ENCODE measurements at regions not wholly inside any gene's neighbourhood (a gene's known extent, or its start where the extent isn't known, plus 50 kb on each side); places are given as distances from the start of the nearest gene placed in this dataset.

DNA sequence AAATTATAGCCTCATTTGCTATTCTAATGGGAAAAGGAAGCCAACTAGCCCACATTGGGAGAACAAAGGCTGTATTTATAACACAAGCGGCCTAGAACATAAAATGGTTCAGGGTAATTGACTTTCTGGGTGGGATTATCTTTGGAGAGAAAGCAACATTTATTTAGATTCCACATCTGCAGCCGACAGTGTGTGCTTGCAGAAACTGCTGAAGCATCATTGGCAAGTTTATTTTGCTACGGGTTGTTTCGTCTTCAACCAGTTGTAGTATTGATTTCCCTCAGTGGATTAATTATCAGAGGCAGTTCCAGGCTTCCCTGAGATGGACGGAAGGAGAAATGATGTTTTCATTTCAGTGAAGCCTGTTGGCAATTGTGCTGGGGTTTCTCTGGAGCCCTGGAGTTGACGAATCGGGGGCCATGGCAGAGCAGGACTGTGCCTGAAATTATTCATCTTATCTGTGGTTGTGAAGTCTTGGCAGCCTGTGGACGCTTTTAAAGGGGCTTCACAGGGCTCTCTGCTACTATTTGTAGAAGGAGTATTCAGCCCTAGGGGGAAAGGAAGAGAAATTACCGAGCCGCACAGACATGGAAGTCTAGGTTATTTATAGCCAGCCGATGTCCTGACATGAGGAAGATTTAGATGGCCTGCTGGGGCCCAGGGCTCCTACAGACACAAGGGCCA is 290.6 kb upstream of the IRX4 start:
- ChIA-PET POLR2A (no interaction called here), CTCF (no interaction called here), RAD21 (ENCODE audit: low non-redundant PET in 1 of 2, low total read pairs in 2 of 2, uncharacterized antibody in 2 of 2, unreplicated experiment in 2 of 2) (no interaction called here)
- TF ChIP-seq FOSL1 (IDR thresholded peaks at IDR 0.05; ENCODE audit: low read depth), result no peak
- no peak for TF ChIP-seq ZBTB33 (IDR thresholded peaks at IDR 0.05; ENCODE audit: extremely low read depth, insufficient replicate concordance, low read length)
- Histone ChIP-seq H3K79me2 (ENCODE audit: insufficient read depth, low read length) (no peaks in the 10 kb centered on the region), H3K27ac (ENCODE audit: low read depth, low read length) (no peak overlapping the region), H3K4me1 (ENCODE audit: control insufficient read depth in 1 of 2, insufficient read depth in 2 of 2, low read length in 2 of 2) (0 out of 4 replicates have a peak, but pooled peaks cover 0 to 3% of the 10 kb centered on the region in 2 experiments), H3K4me2 (ENCODE audit: low read length) (no peak overlapping the region), H3K4me3 (replicated peaks in 1 of 2; ENCODE audit: low read depth in 1 of 2, low read length in 2 of 2) (no peak overlapping the region), H3K9ac (ENCODE audit: low read length) (no peak overlapping the region), H3K9me3 (ENCODE audit: control insufficient read depth in 1 of 2, insufficient read depth in 1 of 2, low read depth in 1 of 2, low read length in 2 of 2) (no peaks in the 10 kb centered on the region), H4K20me1 (ENCODE audit: insufficient read depth) (no peaks in the 10 kb centered on the region), H3K36me3 (ENCODE audit: control insufficient read depth in 1 of 2, insufficient read depth in 2 of 2, low read length in 2 of 2) (no peaks in the 10 kb centered on the region), H2AFZ (ENCODE audit: low read depth, low read length, poor library complexity, severe bottlenecking) (no peak overlapping the region), H3K9me2 (ENCODE audit: insufficient read depth) (no peaks in the 10 kb centered on the region), H3K27me3 (ENCODE audit: insufficient read depth, low read length) (peaks cover 43% of the 10 kb centered on the region)
- ATAC-seq, result no peak
- intact Hi-C loops (cut with micrococcal nuclease), result no loop called here
- BruUV-seq (replicated peaks), result no TSS peak
- no peak for DNase-seq (ENCODE audit: low read depth, low spot score)

DNA sequence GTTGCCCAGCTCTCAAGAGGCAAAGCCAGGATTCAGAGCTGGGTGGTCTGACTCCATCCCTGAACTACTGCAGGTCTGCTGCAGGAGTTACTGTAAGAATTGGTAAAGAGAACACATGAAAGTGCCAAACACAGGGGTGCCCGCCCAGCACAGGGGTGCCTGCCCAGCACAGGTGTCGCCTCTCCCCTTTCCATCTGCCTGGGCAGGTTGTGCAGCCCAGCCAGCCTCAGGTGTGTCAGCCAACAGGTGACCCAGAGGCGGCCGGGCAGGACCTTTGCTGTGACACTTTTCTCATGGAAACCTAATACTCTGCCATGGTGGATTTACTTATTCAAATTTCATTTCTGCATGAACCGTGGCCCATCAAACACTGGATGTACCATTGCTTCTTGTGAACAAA is 289.7 kb upstream of the IRX4 start:
- no peak overlapping the region for H3K4me3 ChIP-seq (replicated peaks in 1 of 2; ENCODE audit: low read depth in 1 of 2, low read length in 2 of 2)
- intact Hi-C loops (cut with micrococcal nuclease), result no loop called here
- no peaks in the 10 kb centered on the region for H4K20me1 ChIP-seq (ENCODE audit: insufficient read depth)
- DNase-seq (ENCODE audit: low read depth, low spot score) (no peak), ATAC-seq (no peak)
- no peaks in the 10 kb centered on the region for H3K36me3 ChIP-seq (ENCODE audit: control insufficient read depth in 1 of 2, insufficient read depth in 2 of 2, low read length in 2 of 2)
- 0 out of 4 replicates have a peak, but pooled peaks cover 0 to 3% of the 10 kb centered on the region in 2 experiments for H3K4me1 ChIP-seq (ENCODE audit: control insufficient read depth in 1 of 2, insufficient read depth in 2 of 2, low read length in 2 of 2)
- H3K9ac ChIP-seq (ENCODE audit: low read length), result no peak overlapping the region
- no TSS peak for BruUV-seq (replicated peaks)
- CTCF ChIA-PET, result no interaction called here
- H3K4me2 ChIP-seq (ENCODE audit: low read length), result no peak overlapping the region
- RAD21 ChIA-PET (ENCODE audit: low non-redundant PET in 1 of 2, low total read pairs in 2 of 2, uncharacterized antibody in 2 of 2, unreplicated experiment in 2 of 2), result no interaction called here
- POLR2A ChIA-PET, result no interaction called here
- no peaks in the 10 kb centered on the region for H3K9me3 ChIP-seq (ENCODE audit: control insufficient read depth in 1 of 2, insufficient read depth in 1 of 2, low read depth in 1 of 2, low read length in 2 of 2)
- peaks cover 46% of the 10 kb centered on the region for H3K27me3 ChIP-seq (ENCODE audit: insufficient read depth, low read length)
- H3K79me2 ChIP-seq (ENCODE audit: insufficient read depth, low read length), result no peaks in the 10 kb centered on the region
- H3K9me2 ChIP-seq (ENCODE audit: insufficient read depth), result no peaks in the 10 kb centered on the region
- no peak overlapping the region for H3K27ac ChIP-seq (ENCODE audit: low read depth, low read length)
- H2AFZ ChIP-seq (ENCODE audit: low read depth, low read length, poor library complexity, severe bottlenecking), result no peak overlapping the region
- TF ChIP-seq CEBPB (IDR thresholded peaks at IDR 0.05; ENCODE audit: low read depth) (no peak), EGR1 (IDR thresholded peaks at IDR 0.05; ENCODE audit: low read depth) (no peak), EZH2phosphoT487 (IDR thresholded peaks at IDR 0.05; ENCODE audit: borderline replicate concordance) (no peak), ZFX (IDR thresholded peaks at IDR 0.05) (no peak), SIN3A (IDR thresholded peaks at IDR 0.05; ENCODE audit: low read depth) (no peak), RAD21 (IDR thresholded peaks at IDR 0.05; ENCODE audit: low read depth) (no peak), FOSL1 (IDR thresholded peaks at IDR 0.05; ENCODE audit: low read depth) (no peak), JUND (IDR thresholded peaks at IDR 0.05) (no peak), POLR2AphosphoS5 (IDR thresholded peaks at IDR 0.05; ENCODE audit: low read depth, low read length) (no peak), TCF7L2 (IDR thresholded peaks at IDR 0.05; ENCODE audit: borderline replicate concordance, extremely low read depth, insufficient read depth, insufficient read length) (no peak), ZNF274 (IDR thresholded peaks at IDR 0.05; ENCODE audit: low read depth, low read length) (no peak), YY1 (IDR thresholded peaks at IDR 0.05; ENCODE audit: extremely low read depth, insufficient replicate concordance, low read depth, low read length) (no peak), POLR2A (IDR thresholded peaks at IDR 0.05; ENCODE audit: borderline replicate concordance, extremely low read depth, insufficient read depth, insufficient read length) (no peak), MAX (IDR thresholded peaks at IDR 0.05) (no peak), SP1 (IDR thresholded peaks at IDR 0.05; ENCODE audit: low read depth) (no peak), ZBTB33 (IDR thresholded peaks at IDR 0.05; ENCODE audit: extremely low read depth, insufficient replicate concordance, low read length) (no peak), SRF (IDR thresholded peaks at IDR 0.05; ENCODE audit: low read depth) (no peak)

Measured in HCT116 (cell line).